GM12878 (cell line): ENCODE measurements at regions not wholly inside any gene's neighbourhood (a gene's known extent, or its start where the extent isn't known, plus 50 kb on each side); places are given as distances from the start of the nearest gene placed in this dataset.

Experiments used
- ATF3 ChIP-seq: IDR thresholded peaks from 2 replicates; pipeline ENCODE4 v1.6.1; 2011; ENCODE audit warnings: low read depth, mild to moderate bottlenecking, low read length, moderate library complexity, borderline replicate concordance; ENCODE audit errors: extremely low read depth
- CTCF ChIP-seq, 3 experiments: IDR thresholded peaks in 2 of 3; conservative IDR thresholded peaks in 1 of 3; 2 replicates each; pipeline ENCODE4 v1.5.1; 2011; ENCODE audit warnings: low read depth in 3 of 3, low read length in 3 of 3, mild to moderate bottlenecking in 3 of 3, control low read depth in 2 of 3, moderate library complexity in 2 of 3, inconsistent platforms in 1 of 3, mixed read lengths in 1 of 3; ENCODE audit not compliant: control insufficient read depth in 2 of 3, insufficient read depth in 1 of 3; ENCODE audit errors: extremely low read depth in 1 of 3
- ELK1 ChIP-seq: IDR thresholded peaks from 2 replicates; pipeline ENCODE4 v1.6.1; 2012; ENCODE audit warnings: low read depth, low read length, improper control_type of control experiment
- GABPA ChIP-seq: IDR thresholded peaks from 2 replicates; pipeline ENCODE4 v1.6.1; 2014; ENCODE audit warnings: antibody characterized with exemption, low read depth, mild to moderate bottlenecking, inconsistent platforms
- POLR2AphosphoS5 ChIP-seq: IDR thresholded peaks from 2 replicates; pipeline ENCODE4 v1.6.1; 2011; ENCODE audit warnings: mild to moderate bottlenecking, low read length, inconsistent platforms
- REST ChIP-seq: IDR thresholded peaks from 2 replicates; pipeline ENCODE4 v1.6.1; 2012; ENCODE audit warnings: mild to moderate bottlenecking, low read depth, low read length
- SP1 ChIP-seq: IDR thresholded peaks from one replicate; pipeline ENCODE4 v1.6.1; 2011; ENCODE audit warnings: low read depth, low read length

GRCh38 chr12:76276499-76277151 lies 71.6 kb downstream of the BBS10 start:
- TF ChIP-seq SP1 (no peak), GABPA (no peak), CTCF (IDR thresholded peaks at IDR 0.05 in 2 of 3, conservative IDR thresholded peaks at IDR 0.05 in 1 of 3; ENCODE audit: control insufficient read depth in 2 of 3, extremely low read depth in 1 of 3, insufficient read depth in 1 of 3, low read depth in 3 of 3, low read length in 3 of 3) (no peak), ATF3 (no peak), POLR2AphosphoS5 (no peak), ELK1 (no peak), REST (no peak)
